H1 (cell line): ENCODE measurements at regions not wholly inside any gene's neighbourhood (a gene's known extent, or its start where the extent isn't known, plus 50 kb on each side); places are given as distances from the start of the nearest gene placed in this dataset.

Experiments used
- CTCF ChIA-PET: fragments of 300-600 bp; sonication (Branson Sonifier 250); formaldehyde crosslinking; loops from one replicate; lab custom pipeline; 2021; ENCODE audit not compliant: partially characterized antibody; lab: Charles Lee
- POLR2A ChIA-PET: fragments of 300-600 bp; sonication (Branson Sonifier 250); formaldehyde crosslinking; loops from one replicate; lab custom pipeline; 2021; ENCODE audit warnings: inconsistent platforms; ENCODE audit not compliant: partially characterized antibody; lab: Charles Lee
- DNase-seq, 2 experiments: peaks; one replicate each; pipeline versions ENCODE4 v3.0.0 to v3.0.0-alpha.2; 2010 to 2022; ENCODE audit warnings: low spot score in 2 of 2, low read depth in 1 of 2, mixed read lengths in 1 of 2
- FAIRE-seq: peaks from 2 replicates; lab custom pipeline; 2011; peaks lifted over from hg19 to GRCh38; lab: Jason Lieb, UNC
- H2AFZ ChIP-seq: 2 replicates; pipeline ENCODE4 v1.8.1; 2012; ENCODE audit warnings: low read length, inconsistent platforms
- H2AK5ac ChIP-seq: 2 replicates; pipeline ENCODE4 v1.6.1; 2013; ENCODE audit warnings: low read depth, low read length
- H2BK120ac ChIP-seq: replicated peaks from 2 replicates; pipeline ENCODE3; 2013; ENCODE audit warnings: low read depth, low read length, inconsistent platforms
- H2BK12ac ChIP-seq: 2 replicates; pipeline ENCODE4 v1.6.1; 2013; ENCODE audit warnings: low read depth, low read length
- H2BK15ac ChIP-seq: 2 replicates; pipeline ENCODE4 v1.6.1; 2013; ENCODE audit warnings: low read length
- H2BK20ac ChIP-seq: 2 replicates; pipeline ENCODE4 v1.6.1; 2013; ENCODE audit warnings: low read length
- H2BK5ac ChIP-seq: 2 replicates; pipeline ENCODE4 v1.6.1; 2013; ENCODE audit warnings: low read depth, low read length
- H3K14ac ChIP-seq: 2 replicates; pipeline ENCODE4 v1.6.1; 2013; ENCODE audit warnings: inconsistent platforms; ENCODE audit not compliant: insufficient read length
- H3K18ac ChIP-seq: 2 replicates; pipeline ENCODE4 v1.6.1; 2013; ENCODE audit warnings: low read length; ENCODE audit errors: extremely low read depth
- H3K23ac ChIP-seq: 2 replicates; pipeline ENCODE4 v1.6.1; 2013; ENCODE audit warnings: inconsistent platforms; ENCODE audit not compliant: insufficient read length
- H3K23me2 ChIP-seq: 2 replicates; pipeline ENCODE4 v1.6.1; 2013; ENCODE audit warnings: low read depth, low read length
- H3K27ac ChIP-seq: 2 replicates; pipeline ENCODE4 v1.6.1; 2011; ENCODE audit warnings: low read depth, low read length, inconsistent platforms
- H3K27me3 ChIP-seq, 4 experiments: replicated peaks in 1 of 4; 1 replicate in 1 of 4; 2 replicates in 3 of 4; pipeline versions ENCODE4 v1.6.1 to v1.8.1; 2011 to 2013; ENCODE audit warnings: low read length in 3 of 4, mild to moderate bottlenecking in 3 of 4, inconsistent platforms in 2 of 4, mixed read lengths in 2 of 4, moderate library complexity in 1 of 4; ENCODE audit not compliant: control insufficient read depth in 3 of 4, insufficient read depth in 3 of 4; ENCODE audit errors: extremely low read depth in 1 of 4
- H3K36me3 ChIP-seq, 4 experiments: 2 replicates each; pipeline versions ENCODE4 v1.6.1 to v1.8.1; 2011 to 2013; ENCODE audit warnings: mild to moderate bottlenecking in 4 of 4, low read length in 3 of 4, moderate library complexity in 2 of 4, control low read depth in 1 of 4, inconsistent platforms in 1 of 4; ENCODE audit not compliant: insufficient read depth in 4 of 4, control insufficient read depth in 2 of 4
- H3K4ac ChIP-seq: replicated peaks from 2 replicates; pipeline ENCODE3; 2013; ENCODE audit warnings: low read length, low read depth, mixed read lengths, inconsistent platforms; ENCODE audit not compliant: insufficient read length
- H3K4me1 ChIP-seq, 4 experiments: replicated peaks in 1 of 4; 1 replicate in 1 of 4; 2 replicates in 3 of 4; pipeline versions ENCODE4 v1.6.1 to v1.8.1; 2011 to 2013; ENCODE audit warnings: low read length in 3 of 4, inconsistent platforms in 2 of 4, mixed read lengths in 1 of 4; ENCODE audit not compliant: insufficient read depth in 4 of 4, control insufficient read depth in 3 of 4
- H3K4me2 ChIP-seq, 2 experiments: 2 replicates each; pipeline versions ENCODE4 v1.6.1 to v1.8.1; 2011 to 2013; ENCODE audit warnings: low read depth in 2 of 2, low read length in 2 of 2, control low read depth in 1 of 2, inconsistent platforms in 1 of 2, mild to moderate bottlenecking in 1 of 2; ENCODE audit not compliant: insufficient read depth in 1 of 2
- H3K4me3 ChIP-seq, 4 experiments: fragments of 200-600, 300-600 bp in 1 of 4; sonication (generic), shearing (Covaris generic), sonication (Bioruptor Twin) in 1 of 4; 2 replicates each; pipeline versions ENCODE4 v1.5.1 to v1.8.1; 2011 to 2016; ENCODE audit warnings: low read length in 4 of 4, low read depth in 3 of 4, control low read depth in 2 of 4, inconsistent platforms in 2 of 4, mild to moderate bottlenecking in 2 of 4, mixed read lengths in 1 of 4, moderate library complexity in 1 of 4; ENCODE audit not compliant: insufficient read depth in 2 of 4; ENCODE audit errors: extremely low read depth in 1 of 4
- H3K56ac ChIP-seq: replicated peaks from 2 replicates; pipeline ENCODE3; 2013; ENCODE audit warnings: low read depth, mild to moderate bottlenecking, mixed read lengths, low read length, inconsistent platforms; ENCODE audit not compliant: insufficient read length
- H3K79me1 ChIP-seq: 2 replicates; pipeline ENCODE4 v1.6.1; 2013; ENCODE audit warnings: low read depth, low read length, control low read depth
- H3K79me2 ChIP-seq, 2 experiments: 2 replicates each; pipeline versions ENCODE4 v1.6.1 to v1.8.1; 2012 to 2013; ENCODE audit warnings: low read length in 2 of 2, mild to moderate bottlenecking in 2 of 2, inconsistent platforms in 1 of 2; ENCODE audit not compliant: insufficient read depth in 2 of 2, control insufficient read depth in 1 of 2
- H3K9ac ChIP-seq, 4 experiments: replicated peaks in 1 of 4; 1 replicate in 1 of 4; 2 replicates in 3 of 4; pipeline versions ENCODE4 v1.6.1 to v1.8.1; 2011 to 2013; ENCODE audit warnings: low read depth in 3 of 4, low read length in 3 of 4, control low read depth in 2 of 4, mild to moderate bottlenecking in 2 of 4, moderate library complexity in 2 of 4, inconsistent platforms in 1 of 4; ENCODE audit errors: extremely low read depth in 1 of 4
- H3K9me3 ChIP-seq, 2 experiments: 2 replicates each; pipeline versions ENCODE4 v1.6.1 to v1.8.1; 2012 to 2013; ENCODE audit warnings: mild to moderate bottlenecking in 2 of 2, moderate library complexity in 2 of 2, control low read depth in 1 of 2, inconsistent platforms in 1 of 2, low read depth in 1 of 2, low read length in 1 of 2, mixed read lengths in 1 of 2; ENCODE audit not compliant: insufficient read depth in 2 of 2
- H4K20me1 ChIP-seq, 2 experiments: replicated peaks in 1 of 2; 2 replicates each; pipeline versions ENCODE3 to v1.8.1; 2011 to 2013; ENCODE audit warnings: inconsistent platforms in 2 of 2, low read length in 2 of 2, mild to moderate bottlenecking in 1 of 2; ENCODE audit not compliant: insufficient read depth in 2 of 2, control insufficient read depth in 1 of 2
- H4K5ac ChIP-seq: 2 replicates; pipeline ENCODE4 v1.6.1; 2013; ENCODE audit warnings: low read length, low read depth, mixed read lengths, inconsistent platforms; ENCODE audit not compliant: insufficient read length
- H4K8ac ChIP-seq: 2 replicates; pipeline ENCODE4 v1.8.0; 2013; ENCODE audit warnings: mild to moderate bottlenecking, moderate library complexity, low read length, inconsistent platforms; ENCODE audit not compliant: insufficient read depth; ENCODE audit errors: extremely low read depth
- H4K91ac ChIP-seq: replicated peaks from 2 replicates; pipeline ENCODE3; 2013; ENCODE audit warnings: low read length, mixed read lengths, inconsistent platforms; ENCODE audit not compliant: insufficient read length
- CTCF ChIP-seq, 3 experiments: IDR thresholded peaks; 1 replicate in 2 of 3; 2 replicates in 1 of 3; pipeline versions ENCODE4 v1.5.1 to v1.6.1; 2011; ENCODE audit warnings: low read length in 3 of 3, mild to moderate bottlenecking in 3 of 3, inconsistent platforms in 2 of 3, low read depth in 1 of 3, moderate library complexity in 1 of 3; ENCODE audit not compliant: insufficient read depth in 1 of 3; ENCODE audit errors: control extremely low read depth in 1 of 3
- MAX ChIP-seq: IDR thresholded peaks from 2 replicates; pipeline ENCODE4 v1.6.1; 2012; ENCODE audit warnings: inconsistent platforms
- RAD21 ChIP-seq, 2 experiments: IDR thresholded peaks in 1 of 2; conservative IDR thresholded peaks in 1 of 2; 2 replicates each; pipeline ENCODE4 v1.6.1; 2011; ENCODE audit warnings: low read depth in 2 of 2, low read length in 2 of 2, improper control_type of control experiment in 1 of 2, inconsistent platforms in 1 of 2, mild to moderate bottlenecking in 1 of 2, moderate library complexity in 1 of 2
- RBBP5 ChIP-seq: IDR thresholded peaks from 2 replicates; pipeline ENCODE4 v1.7.1; 2012; ENCODE audit warnings: low read depth, mild to moderate bottlenecking, inconsistent platforms, low read length, moderate library complexity, borderline replicate concordance
- SP2 ChIP-seq: IDR thresholded peaks from 2 replicates; pipeline ENCODE4 v1.6.1; 2012; ENCODE audit warnings: mild to moderate bottlenecking, low read length, inconsistent platforms
- WGBS, 2 experiments: shearing (Covaris generic) in 1 of 2; methylation state at CpG; one replicate each; pipeline versions ENCODE4 v1.1.6 to v1.1.7; 2013 to 2015; ENCODE audit warnings: low lambda C conversion rate in 2 of 2, mixed read lengths in 2 of 2, inconsistent platforms in 1 of 2, low coverage in 1 of 2, missing lambda C conversion rate in 1 of 2; ENCODE audit not compliant: insufficient replicate concordance in 2 of 2, insufficient coverage in 1 of 2, insufficient read length in 1 of 2; ENCODE audit errors: extremely low coverage in 1 of 2, missing lambda C conversion rate in 1 of 2; 5-methylcytosine and 5-hydroxymethylcytosine counted together

DNA sequence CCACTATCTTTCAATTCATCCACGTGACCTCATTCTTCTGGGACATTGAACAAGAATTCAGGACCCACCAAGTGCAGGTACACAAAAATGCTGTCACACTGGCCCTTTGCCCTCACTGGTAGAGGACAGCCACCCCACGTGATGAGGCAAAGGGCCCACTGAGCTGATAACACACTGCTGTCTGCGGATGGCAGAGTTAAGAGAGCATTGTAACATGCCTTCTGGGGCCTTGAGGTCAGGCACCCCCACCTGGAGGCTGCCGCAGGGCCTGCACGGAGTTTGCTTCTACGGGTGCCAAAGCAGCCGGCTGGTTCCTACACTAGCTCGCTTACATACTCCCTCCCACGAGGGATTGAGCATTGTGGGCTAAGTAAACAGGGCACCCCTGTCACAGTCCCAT is 101.0 kb downstream of the LRIG3 start:
- WGBS, 2 experiments = 80% methylated on average over 9 of the region's 9 CpGs; no CpG with 5 or more reads in 1 of the 2 experiments
- no peaks in the 10 kb centered on the region for H3K23me2 ChIP-seq

More for the DNA sequence above, 101.0 kb downstream of the LRIG3 start:
- no peak overlapping the region for H3K9ac ChIP-seq
- no peaks in the 10 kb centered on the region for H3K79me2 ChIP-seq
- peak; percentile 39 to 66 for DNase-seq
- no peak overlapping the region for H3K4me2 ChIP-seq
- H3K18ac ChIP-seq = no peak overlapping the region
- no peak overlapping the region for H3K4me3 ChIP-seq
- no peaks in the 10 kb centered on the region for H3K9me3 ChIP-seq
- H2AFZ ChIP-seq = peak overlapping the region; percentile 55; the same call in 1 of the 2 replicates
- peaks cover 0 to under 1% (median 0%) of the 10 kb centered on the region in 4 experiments; a peak in 1 of 7 replicates for H3K4me1 ChIP-seq
- no peaks in the 10 kb centered on the region for H3K79me1 ChIP-seq
- ChIA-PET POLR2A (no interaction called here), CTCF (interaction anchor here (0.6 to 3.3 kb wide), 20 partner anchors 9 to 473 kb away, joined by 3 to 14 read pairs (median 3); no protein-coding TSS in a partner anchor)
- no peak overlapping the region; the same call in 1 of the 2 replicates for H2BK20ac ChIP-seq
- H2BK12ac ChIP-seq = no peak overlapping the region
- no peak overlapping the region for H3K56ac ChIP-seq
- H2AK5ac ChIP-seq = no peak overlapping the region
- no peak overlapping the region for H3K14ac ChIP-seq
- H4K20me1 ChIP-seq = no peaks in the 10 kb centered on the region
- H3K23ac ChIP-seq = no peak overlapping the region
- no peak overlapping the region for H4K5ac ChIP-seq
- H3K27me3 ChIP-seq = no peaks in the 10 kb centered on the region
- FAIRE-seq = peak; percentile 36
- no peak overlapping the region for H2BK15ac ChIP-seq
- no peak overlapping the region for H2BK120ac ChIP-seq
- no peak overlapping the region for H4K91ac ChIP-seq
- H4K8ac ChIP-seq = no peak overlapping the region
- no peak overlapping the region for H3K27ac ChIP-seq
- no peak overlapping the region for H2BK5ac ChIP-seq
- no peak overlapping the region for H3K4ac ChIP-seq
- no peaks in the 10 kb centered on the region for H3K36me3 ChIP-seq
- TF ChIP-seq RBBP5 = no peak
- peak; percentile 74 to 79 for TF ChIP-seq RAD21 (IDR thresholded peaks at IDR 0.05 in 1 of 2, conservative IDR thresholded peaks at IDR 0.05 in 1 of 2; ENCODE audit: low read depth in 2 of 2, low read length in 2 of 2)
- no peak for TF ChIP-seq SP2
- peak; percentile 60 to 75 (median 74) for TF ChIP-seq CTCF (IDR thresholded peaks at IDR 0.05; ENCODE audit: control extremely low read depth in 1 of 3, insufficient read depth in 1 of 3, low read depth in 1 of 3, low read length in 3 of 3)
- TF ChIP-seq MAX = peak; percentile 37; the same call in 1 of the 2 replicates
